IMR-90 (cell line): ENCODE measurements at regions not wholly inside any gene's neighbourhood (a gene's known extent, or its start where the extent isn't known, plus 50 kb on each side); places are given as distances from the start of the nearest gene placed in this dataset.

Experiments
- BHLHE40 ChIP-seq: fragments of 150-350 bp; IDR thresholded peaks from 2 replicates; pipeline ENCODE4 v1.6.1; 2016; ENCODE audit warnings: mild to moderate bottlenecking, low read depth, low read length
- CHD1 ChIP-seq: IDR thresholded peaks from 2 replicates; pipeline ENCODE4 v1.6.1; 2012; ENCODE audit warnings: low read depth, low read length, improper control_type of control experiment
- CTCF ChIP-seq: conservative IDR thresholded peaks from 2 replicates; pipeline ENCODE4 v1.5.1; 2012; ENCODE audit warnings: mild to moderate bottlenecking, low read depth, low read length, improper control_type of control experiment
- ELK1 ChIP-seq: fragments of 150-350 bp; IDR thresholded peaks from 2 replicates; pipeline ENCODE4 v1.6.1; 2016; ENCODE audit warnings: low read depth, mild to moderate bottlenecking, low read length, moderate library complexity, borderline replicate concordance
- FOS ChIP-seq: fragments of 150-350 bp; IDR thresholded peaks from 2 replicates; pipeline ENCODE4 v1.6.1; 2016; ENCODE audit warnings: low read depth, low read length
- MAZ ChIP-seq: IDR thresholded peaks from 2 replicates; pipeline ENCODE4 v1.6.1; 2012; ENCODE audit warnings: low read depth, mild to moderate bottlenecking, low read length, improper control_type of control experiment, moderate library complexity, borderline replicate concordance
- POLR2A ChIP-seq: IDR thresholded peaks from 2 replicates; pipeline ENCODE4 v1.6.1; 2012; ENCODE audit warnings: mild to moderate bottlenecking, low read depth, low read length
- RAD21 ChIP-seq: IDR thresholded peaks from 2 replicates; pipeline ENCODE4 v1.6.1; 2012; ENCODE audit warnings: low read length, improper control_type of control experiment

- TF ChIP-seq CTCF = no peak
- no peak for TF ChIP-seq BHLHE40
- no peak for TF ChIP-seq RAD21
- TF ChIP-seq CHD1 = no peak
- no peak for TF ChIP-seq POLR2A
- TF ChIP-seq ELK1 = no peak
- no peak for TF ChIP-seq MAZ
- no peak for TF ChIP-seq FOS
Observed at GRCh38 chr4:35534962-35535361, 709.4 kb downstream of the ARAP2 start.
